ENCODE measurements at regions not wholly inside any gene's neighbourhood (a gene's known extent, or its start where the extent isn't known, plus 50 kb on each side); places are given as distances from the start of the nearest gene placed in this dataset.

DNA sequence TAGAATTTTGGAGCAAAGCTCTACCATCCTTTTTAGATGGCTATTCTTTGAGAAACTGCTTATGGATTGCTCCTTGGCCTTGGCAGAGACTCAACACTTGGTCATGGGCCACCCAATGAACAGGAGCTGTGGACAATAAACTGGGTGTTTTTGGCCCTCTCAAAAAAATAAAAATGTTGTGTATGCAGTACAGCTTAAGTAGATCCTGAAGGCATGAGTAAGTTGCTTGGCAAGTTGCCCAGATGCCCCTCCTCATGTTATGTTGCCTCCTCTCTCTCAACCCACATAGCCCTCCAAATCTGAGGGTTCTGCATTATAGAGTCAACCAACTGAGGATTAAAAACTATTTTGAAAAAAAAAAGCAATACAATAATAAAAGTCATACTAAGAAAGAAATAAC is 124.9 kb downstream of the ATP23 start:
- H3K27me3 ChIP-seq (ENCODE audit: control insufficient read depth in 4 of 4, insufficient read depth in 4 of 4, low read length in 3 of 4): no peaks in the 10 kb centered on the region
- H3K4me3 ChIP-seq (ENCODE audit: low read depth in 1 of 3, low read length in 3 of 3): no peak overlapping the region
- no peaks in the 10 kb centered on the region for H3K36me3 ChIP-seq (ENCODE audit: control insufficient read depth in 4 of 4, insufficient read depth in 3 of 4, low read depth in 1 of 4, low read length in 3 of 4)
- TF ChIP-seq CTCF (IDR thresholded peaks at IDR 0.05; ENCODE audit: low read depth, low read length, missing input control) (no peak), YY1 (IDR thresholded peaks at IDR 0.05) (no peak), JUND (IDR thresholded peaks at IDR 0.05) (no peak), RAD21 (IDR thresholded peaks at IDR 0.05) (no peak), SP1 (IDR thresholded peaks at IDR 0.05) (no peak), GABPA (IDR thresholded peaks at IDR 0.05 in 1 of 2, conservative IDR thresholded peaks at IDR 0.05 in 1 of 2) (no peak), EGR1 (IDR thresholded peaks at IDR 0.05; ENCODE audit: low read depth in 2 of 2) (no peak), HNF4G (IDR thresholded peaks at IDR 0.05) (no peak), HNF4A (conservative IDR thresholded peaks at IDR 0.05) (no peak)
- TF ChIP-seq, protein P1, sequence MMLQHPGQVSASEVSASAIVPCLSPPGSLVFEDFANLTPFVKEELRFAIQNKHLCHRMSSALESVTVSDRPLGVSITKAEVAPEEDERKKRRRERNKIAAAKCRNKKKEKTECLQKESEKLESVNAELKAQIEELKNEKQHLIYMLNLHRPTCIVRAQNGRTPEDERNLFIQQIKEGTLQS (IDR thresholded peaks at IDR 0.05): no peak
- DNase-seq (ENCODE audit: low spot score): no peak
- no peak overlapping the region for H3K27ac ChIP-seq (ENCODE audit: low read depth in 1 of 2, low read length in 2 of 2)
- no peaks in the 10 kb centered on the region for H3K4me1 ChIP-seq (ENCODE audit: control insufficient read depth in 4 of 4, insufficient read depth in 4 of 4, low read length in 3 of 4)
- H3K9ac ChIP-seq (ENCODE audit: low read depth in 1 of 2, low read length in 2 of 2): no peak overlapping the region
- no peaks in the 10 kb centered on the region for H3K9me3 ChIP-seq (ENCODE audit: control insufficient read depth in 4 of 4, low read length in 3 of 4)

- Histone ChIP-seq H3K4me3 (ENCODE audit: low read depth in 1 of 3, low read length in 3 of 3) (no peak overlapping the region), H3K9me3 (ENCODE audit: control insufficient read depth in 4 of 4, low read length in 3 of 4) (peaks cover 0 to 2% (median 0%) of the 10 kb centered on the region in 4 donors), H3K27me3 (ENCODE audit: control insufficient read depth in 4 of 4, insufficient read depth in 4 of 4, low read length in 3 of 4) (no peaks in the 10 kb centered on the region), H3K36me3 (ENCODE audit: control insufficient read depth in 4 of 4, insufficient read depth in 3 of 4, low read depth in 1 of 4, low read length in 3 of 4) (no peaks in the 10 kb centered on the region), H3K27ac (ENCODE audit: low read depth in 1 of 2, low read length in 2 of 2) (no peak overlapping the region), H3K4me1 (ENCODE audit: control insufficient read depth in 4 of 4, insufficient read depth in 4 of 4, low read length in 3 of 4) (no peaks in the 10 kb centered on the region), H3K9ac (ENCODE audit: low read depth in 1 of 2, low read length in 2 of 2) (no peak overlapping the region)
- DNase-seq (ENCODE audit: low spot score): no peak
- WGBS: 37% methylated on average over 1 of the region's 1 CpG
- TF ChIP-seq NR2F2 (IDR thresholded peaks at IDR 0.05) (no peak), REST (IDR thresholded peaks at IDR 0.05) (no peak), CTCF (IDR thresholded peaks at IDR 0.05; ENCODE audit: low read depth, low read length, missing input control) (no peak), FOXA1 (IDR thresholded peaks at IDR 0.05) (no peak)
Observed at GRCh38 chr12:58067610-58068387, 126.4 kb downstream of the ATP23 start.

Measured in liver (tissue), 8 donors.